Gastrocnemius medialis (tissue), 4 donors: ENCODE measurements at regions not wholly inside any gene's neighbourhood (a gene's known extent, or its start where the extent isn't known, plus 50 kb on each side); places are given as distances from the start of the nearest gene placed in this dataset.

Experiments used
- ATAC-seq, 2 donors: fragments of 150-250 bp; one replicate each; pipeline ENCODE4 v1.9.1; 2016
- DNase-seq, 2 donors: peaks; one replicate each; pipeline ENCODE4 v3.0.0-alpha.2; 2019
- H3K27ac ChIP-seq, 4 donors: fragments of 200-600 bp; sonication (generic); 1 replicate in 1 of 4; 2 replicates in 3 of 4; pipeline ENCODE4 v1.5.1; 2016 to 2018; ENCODE audit warnings: mild to moderate bottlenecking in 2 of 4, moderate library complexity in 1 of 4
- H3K27me3 ChIP-seq, 3 donors: fragments of 200-600 bp; sonication (generic) in 2 of 3; 1 replicate in 1 of 3; 2 replicates in 2 of 3; pipeline versions ENCODE4 v1.5.1 to v1.6.0; 2016 to 2019; ENCODE audit warnings: mild to moderate bottlenecking in 1 of 3, moderate library complexity in 1 of 3
- H3K36me3 ChIP-seq, 2 donors: fragments of 200-600 bp; sonication (generic) in 1 of 2; one replicate each; pipeline ENCODE4 v1.5.1; 2017 to 2018
- H3K4me1 ChIP-seq, 2 donors: fragments of 200-600 bp; sonication (generic) in 1 of 2; one replicate each; pipeline ENCODE4 v1.5.1; 2016 to 2017; ENCODE audit warnings: mild to moderate bottlenecking in 2 of 2
- H3K4me3 ChIP-seq, 4 donors: fragments of 200-600 bp; sonication (generic) in 3 of 4; 1 replicate in 1 of 4; 2 replicates in 3 of 4; pipeline ENCODE4 v1.5.1; 2016 to 2019; ENCODE audit warnings: mild to moderate bottlenecking in 2 of 4
- H3K9me3 ChIP-seq, 3 donors: fragments of 200-600 bp; sonication (generic) in 2 of 3; 1 replicate in 1 of 3; 2 replicates in 2 of 3; pipeline ENCODE4 v1.5.1; 2016 to 2019
- POLR2A ChIP-seq, 2 donors: fragments of 450-650 bp; IDR thresholded peaks; one replicate each; pipeline ENCODE4 v1.6.1; 2017; ENCODE audit warnings: antibody characterized with exemption in 2 of 2, mild to moderate bottlenecking in 2 of 2, moderate library complexity in 2 of 2
- in situ Hi-C, 4 donors: fragments of 200-750 bp; cut with MboI; loops; one replicate each; pipeline versions ENCODE4 v1.15.0 to v1.8.0; 2017; ENCODE audit warnings: low sequenced_read_pairs in 4 of 4
- intact Hi-C: fragments of 100-400 bp; cut with DNase I; formaldehyde crosslinking; loops from one replicate; pipeline ENCODE4 v1.15.1; 2023; ENCODE audit warnings: low total_unique reads
- TF ChIP-seq, protein P1 (sequence below), 5 experiments: fragments of 450-650 bp in 3 of 5; fragments of 200-600 bp in 2 of 5; sonication (generic) in 2 of 5; IDR thresholded peaks in 4 of 5; conservative IDR thresholded peaks in 1 of 5; 1 replicate in 4 of 5; 2 replicates in 1 of 5; pipeline ENCODE4 v1.5.1; 2016 to 2019; ENCODE audit warnings: antibody characterized with exemption in 5 of 5, mild to moderate bottlenecking in 3 of 5, moderate library complexity in 3 of 5

GRCh38 chr9:109894921-109895758 is 115.1 kb downstream of the PALM2AKAP2 start:
- DNase-seq (no peak), ATAC-seq (no peak)
- Histone ChIP-seq H3K27me3 (no peaks in the 10 kb centered on the region), H3K36me3 (no peaks in the 10 kb centered on the region), H3K4me3 (no peak overlapping the region), H3K9me3 (no peaks in the 10 kb centered on the region), H3K27ac (peak overlapping the region in 2 of 4 donors; percentile 16 to 23), H3K4me1 (peaks cover 3 to 4% of the 10 kb centered on the region in 2 donors)
- TF ChIP-seq, protein P1, sequence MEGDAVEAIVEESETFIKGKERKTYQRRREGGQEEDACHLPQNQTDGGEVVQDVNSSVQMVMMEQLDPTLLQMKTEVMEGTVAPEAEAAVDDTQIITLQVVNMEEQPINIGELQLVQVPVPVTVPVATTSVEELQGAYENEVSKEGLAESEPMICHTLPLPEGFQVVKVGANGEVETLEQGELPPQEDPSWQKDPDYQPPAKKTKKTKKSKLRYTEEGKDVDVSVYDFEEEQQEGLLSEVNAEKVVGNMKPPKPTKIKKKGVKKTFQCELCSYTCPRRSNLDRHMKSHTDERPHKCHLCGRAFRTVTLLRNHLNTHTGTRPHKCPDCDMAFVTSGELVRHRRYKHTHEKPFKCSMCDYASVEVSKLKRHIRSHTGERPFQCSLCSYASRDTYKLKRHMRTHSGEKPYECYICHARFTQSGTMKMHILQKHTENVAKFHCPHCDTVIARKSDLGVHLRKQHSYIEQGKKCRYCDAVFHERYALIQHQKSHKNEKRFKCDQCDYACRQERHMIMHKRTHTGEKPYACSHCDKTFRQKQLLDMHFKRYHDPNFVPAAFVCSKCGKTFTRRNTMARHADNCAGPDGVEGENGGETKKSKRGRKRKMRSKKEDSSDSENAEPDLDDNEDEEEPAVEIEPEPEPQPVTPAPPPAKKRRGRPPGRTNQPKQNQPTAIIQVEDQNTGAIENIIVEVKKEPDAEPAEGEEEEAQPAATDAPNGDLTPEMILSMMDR (IDR thresholded peaks at IDR 0.05 in 4 of 5, conservative IDR thresholded peaks at IDR 0.05 in 1 of 5): no peak
- TF ChIP-seq POLR2A (IDR thresholded peaks at IDR 0.05): no peak
- in situ Hi-C loops: loop anchor here in 2 of 4 donors (10.0 to 25.0 kb wide), 3 partner anchors 308 to 333 kb away; no protein-coding TSS in a partner anchor
- intact Hi-C loops: no loop called here

DNA sequence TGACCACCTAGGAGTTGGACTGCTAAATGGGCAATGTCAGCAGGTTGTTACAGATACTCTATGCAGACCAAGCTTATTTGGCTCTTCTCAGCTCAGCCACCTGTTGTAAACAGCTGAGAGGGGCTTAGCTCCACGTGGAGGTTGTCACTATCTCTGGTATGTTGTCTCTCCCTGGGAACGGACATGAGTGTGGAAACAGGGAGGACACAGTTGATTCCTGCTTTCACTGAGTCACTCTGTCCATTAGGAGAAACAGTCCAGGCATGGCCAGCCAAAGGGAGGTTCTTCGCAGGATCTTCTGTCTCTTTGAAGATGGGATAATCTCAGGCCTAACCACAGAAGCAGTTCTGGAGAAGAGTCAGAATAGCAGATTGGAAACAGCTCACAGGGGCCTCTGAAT is 121.2 kb downstream of the PALM2AKAP2 start:
- TF ChIP-seq, protein P1 (IDR thresholded peaks at IDR 0.05 in 4 of 5, conservative IDR thresholded peaks at IDR 0.05 in 1 of 5): no peak
- no peak for TF ChIP-seq POLR2A (IDR thresholded peaks at IDR 0.05)
- H3K4me3 ChIP-seq: no peak overlapping the region
- peak; percentile 36 to 66 for DNase-seq
- in situ Hi-C loops: loop anchor here (5.0 to 10.0 kb wide), 5 partner anchors 156 to 314 kb away; no protein-coding TSS in a partner anchor
- no peaks in the 10 kb centered on the region for H3K36me3 ChIP-seq
- H3K27me3 ChIP-seq: no peaks in the 10 kb centered on the region
- H3K9me3 ChIP-seq: no peaks in the 10 kb centered on the region
- peak; percentile 80 to 94 for ATAC-seq
- H3K4me1 ChIP-seq: peaks cover 17 to 37% of the 10 kb centered on the region in 2 donors
- intact Hi-C loops: loop anchor here (5.0 kb wide), 2 partner anchors 316 to 329 kb away; no protein-coding TSS in a partner anchor
- peak overlapping the region; percentile 16 to 69 (median 54) for H3K27ac ChIP-seq

GRCh38 chr9:109903515-109904138 is 123.6 kb downstream of the PALM2AKAP2 start:
- H3K27me3 ChIP-seq: no peaks in the 10 kb centered on the region
- in situ Hi-C loops (loop anchor here (5.0 to 10.0 kb wide), 5 partner anchors 154 to 311 kb away; no protein-coding TSS in a partner anchor), intact Hi-C loops (loop anchor here (1.0 to 5.0 kb wide), 4 partner anchors 155 to 331 kb away; no protein-coding TSS in a partner anchor)
- no peak for TF ChIP-seq POLR2A (IDR thresholded peaks at IDR 0.05)
- TF ChIP-seq, protein P1 (IDR thresholded peaks at IDR 0.05 in 4 of 5, conservative IDR thresholded peaks at IDR 0.05 in 1 of 5): peak; percentile 73 to 83 (median 82)
- DNase-seq (peak in 1 of 2 donors; percentile 45), ATAC-seq (peak; percentile 51 to 59)
- peak overlapping the region in 2 of 4 donors; percentile 7 to 21 for H3K27ac ChIP-seq
- no peaks in the 10 kb centered on the region for H3K36me3 ChIP-seq
- H3K4me3 ChIP-seq: no peak overlapping the region
- H3K4me1 ChIP-seq: peaks cover 17 to 49% of the 10 kb centered on the region in 2 donors
- H3K9me3 ChIP-seq: no peaks in the 10 kb centered on the region

DNA sequence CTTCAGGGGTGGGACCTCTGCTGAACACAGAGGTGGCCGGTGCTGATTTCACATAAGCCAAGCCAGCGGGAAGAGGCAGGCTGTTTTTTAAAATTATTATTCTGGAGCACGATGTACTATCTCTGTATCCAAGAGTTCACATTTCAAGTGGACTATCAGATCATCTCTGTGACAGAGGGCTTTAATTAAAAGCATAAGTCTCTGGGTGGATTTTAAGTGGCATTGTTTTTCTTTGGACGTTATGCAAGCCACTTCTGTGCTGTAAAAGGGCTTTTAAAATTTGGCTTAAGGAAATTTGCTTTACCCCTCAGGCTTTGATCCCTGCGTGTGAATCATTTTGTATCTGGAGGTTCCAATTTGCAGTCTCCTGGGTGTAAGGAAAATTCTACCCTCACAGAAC is 124.7 kb downstream of the PALM2AKAP2 start:
- H3K9me3 ChIP-seq: no peaks in the 10 kb centered on the region
- H3K36me3 ChIP-seq: no peaks in the 10 kb centered on the region
- ATAC-seq (no peak), DNase-seq (no peak)
- TF ChIP-seq, protein P1 (IDR thresholded peaks at IDR 0.05 in 4 of 5, conservative IDR thresholded peaks at IDR 0.05 in 1 of 5): no peak
- no peak for TF ChIP-seq POLR2A (IDR thresholded peaks at IDR 0.05)
- H3K27me3 ChIP-seq: no peaks in the 10 kb centered on the region
- H3K27ac ChIP-seq: peak overlapping the region in 1 of 4 donors; percentile 6
- in situ Hi-C loops: loop anchor here (5.0 to 10.0 kb wide), 5 partner anchors 153 to 310 kb away; no protein-coding TSS in a partner anchor
- H3K4me1 ChIP-seq: peaks cover 17 to 49% of the 10 kb centered on the region in 2 donors
- intact Hi-C loops: loop anchor here (5.0 kb wide), 2 partner anchors 313 to 332 kb away; no protein-coding TSS in a partner anchor
- no peak overlapping the region for H3K4me3 ChIP-seq
